Adrenal gland (tissue), 9 donors: ENCODE measurements at regions not wholly inside any gene's neighbourhood (a gene's known extent, or its start where the extent isn't known, plus 50 kb on each side); places are given as distances from the start of the nearest gene placed in this dataset.

Source experiments
- DNase-seq, 7 donors: peaks; one replicate each; pipeline ENCODE4 v3.0.0-alpha.2; 2019 to 2020
- H3K27ac ChIP-seq, 5 donors: fragments of 200-600 bp; sonication (generic) in 4 of 5; 1 replicate in 3 of 5; 2 replicates in 2 of 5; pipeline versions ENCODE4 v1.5.1 to v1.8.0; 2016 to 2020; ENCODE audit warnings: mild to moderate bottlenecking in 1 of 5
- H3K27me3 ChIP-seq: fragments of 200-600 bp; 2 replicates; pipeline ENCODE4 v1.8.0; 2021
- H3K36me3 ChIP-seq, 2 donors: fragments of 200-600 bp; replicated peaks in 1 of 2; 1 replicate in 1 of 2; 2 replicates in 1 of 2; pipeline versions ENCODE4 v1.5.1 to v1.8.0; 2018 to 2022
- H3K4me1 ChIP-seq, 2 donors: fragments of 200-600 bp; replicated peaks in 1 of 2; 1 replicate in 1 of 2; 2 replicates in 1 of 2; pipeline versions ENCODE4 v1.5.1 to v1.8.0; 2018 to 2021
- H3K4me3 ChIP-seq, 4 donors: fragments of 200-600 bp; sonication (generic) in 3 of 4; one replicate each; pipeline ENCODE4 v1.5.1; 2016 to 2018
- H3K9me3 ChIP-seq, 3 donors: fragments of 200-600 bp; sonication (generic) in 1 of 3; replicated peaks in 1 of 3; 1 replicate in 2 of 3; 2 replicates in 1 of 3; pipeline versions ENCODE4 v1.5.1 to v1.8.0; 2016 to 2021
- POLR2A ChIP-seq, 2 donors: fragments of 450-650 bp; IDR thresholded peaks; one replicate each; pipeline ENCODE4 v1.6.1; 2017; ENCODE audit warnings: antibody characterized with exemption in 2 of 2, mild to moderate bottlenecking in 2 of 2, moderate library complexity in 1 of 2
- WGBS, 4 donors: extraction: QIAGEN DNeasy Blood & Tissue Kit in 2 of 4; methylation state at CpG; one replicate each; pipeline versions ENCODE4 v1.1.5 to v1.1.7; 2013 to 2017; 5-methylcytosine and 5-hydroxymethylcytosine counted together
- intact Hi-C, 2 donors: fragments of 100-400 bp; cut with DNase I; formaldehyde crosslinking; loops; one replicate each; pipeline versions ENCODE4 v1.14.1 to v1.15.0; 2022 to 2023
- TF ChIP-seq, protein P1 (sequence below), 6 experiments: fragments of 450-650 bp in 4 of 6; fragments of 200-600 bp in 2 of 6; sonication (generic) in 1 of 6; IDR thresholded peaks; 1 replicate in 5 of 6; 2 replicates in 1 of 6; pipeline versions ENCODE4 v1.5.1 to v1.8.0; 2016 to 2021; ENCODE audit warnings: antibody characterized with exemption in 6 of 6, mild to moderate bottlenecking in 2 of 6, moderate library complexity in 1 of 6
- donor health status: healthy with polysubstance abuse.
- donor health status: Bipolar disorder and iron deficiency.
- donor health status: DM: yes; HTN: yes; CAD: no.
- donor health status: DM: no; HTN: no; CAD: no.
- donor health status: DM: no; HTN: no; CAD: no.

DNA sequence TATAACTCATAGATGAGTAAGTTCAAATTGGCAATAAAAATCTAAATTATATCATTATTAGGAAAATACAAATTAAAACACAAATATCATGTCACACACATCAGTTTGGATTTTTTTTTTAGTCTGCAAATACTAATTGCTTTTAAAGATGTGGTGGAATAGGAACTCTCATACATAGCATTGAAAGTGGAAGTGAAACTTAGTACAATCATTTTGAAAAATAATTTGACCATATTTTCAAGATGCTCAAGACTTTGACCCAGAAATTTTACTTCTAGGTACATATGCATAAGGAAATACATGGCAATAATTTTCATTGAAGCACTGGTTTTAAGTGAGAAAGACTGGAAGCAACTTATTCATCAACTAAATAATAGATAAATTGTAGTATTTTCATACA lies 147.5 kb upstream of the SMIM31 start:
- TF ChIP-seq, protein P1, sequence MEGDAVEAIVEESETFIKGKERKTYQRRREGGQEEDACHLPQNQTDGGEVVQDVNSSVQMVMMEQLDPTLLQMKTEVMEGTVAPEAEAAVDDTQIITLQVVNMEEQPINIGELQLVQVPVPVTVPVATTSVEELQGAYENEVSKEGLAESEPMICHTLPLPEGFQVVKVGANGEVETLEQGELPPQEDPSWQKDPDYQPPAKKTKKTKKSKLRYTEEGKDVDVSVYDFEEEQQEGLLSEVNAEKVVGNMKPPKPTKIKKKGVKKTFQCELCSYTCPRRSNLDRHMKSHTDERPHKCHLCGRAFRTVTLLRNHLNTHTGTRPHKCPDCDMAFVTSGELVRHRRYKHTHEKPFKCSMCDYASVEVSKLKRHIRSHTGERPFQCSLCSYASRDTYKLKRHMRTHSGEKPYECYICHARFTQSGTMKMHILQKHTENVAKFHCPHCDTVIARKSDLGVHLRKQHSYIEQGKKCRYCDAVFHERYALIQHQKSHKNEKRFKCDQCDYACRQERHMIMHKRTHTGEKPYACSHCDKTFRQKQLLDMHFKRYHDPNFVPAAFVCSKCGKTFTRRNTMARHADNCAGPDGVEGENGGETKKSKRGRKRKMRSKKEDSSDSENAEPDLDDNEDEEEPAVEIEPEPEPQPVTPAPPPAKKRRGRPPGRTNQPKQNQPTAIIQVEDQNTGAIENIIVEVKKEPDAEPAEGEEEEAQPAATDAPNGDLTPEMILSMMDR (IDR thresholded peaks at IDR 0.05), result no peak
- TF ChIP-seq POLR2A (IDR thresholded peaks at IDR 0.05), result no peak
- Histone ChIP-seq H3K4me1 (no peaks in the 10 kb centered on the region), H3K27ac (no peak overlapping the region), H3K4me3 (no peak overlapping the region), H3K36me3 (no peaks in the 10 kb centered on the region), H3K9me3 (no peaks in the 10 kb centered on the region), H3K27me3 (no peaks in the 10 kb centered on the region)
- no peak for DNase-seq
- intact Hi-C loops, result no loop called here

- Histone ChIP-seq H3K4me3 (no peak overlapping the region), H3K27me3 (no peaks in the 10 kb centered on the region), H3K36me3 (no peaks in the 10 kb centered on the region), H3K27ac (no peak overlapping the region), H3K4me1 (no peaks in the 10 kb centered on the region), H3K9me3 (no peaks in the 10 kb centered on the region)
- intact Hi-C loops, result no loop called here
- TF ChIP-seq, protein P1 (IDR thresholded peaks at IDR 0.05), result no peak
- TF ChIP-seq POLR2A (IDR thresholded peaks at IDR 0.05), result no peak
- 76 to 94% (median 82%) methylated on average over 1 of the region's 1 CpG for WGBS, 4 donors
- DNase-seq, result no peak
These were observed 140.7 kb upstream of the SMIM31 start for GRCh38 chr4:164613256-164613655.

- no peaks in the 10 kb centered on the region for H3K27me3 ChIP-seq
- intact Hi-C loops, result no loop called here
- no peaks in the 10 kb centered on the region for H3K4me1 ChIP-seq
- no peak overlapping the region for H3K27ac ChIP-seq
- no peak overlapping the region for H3K4me3 ChIP-seq
- H3K36me3 ChIP-seq, result no peaks in the 10 kb centered on the region
- no peaks in the 10 kb centered on the region for H3K9me3 ChIP-seq
- no peak for TF ChIP-seq POLR2A (IDR thresholded peaks at IDR 0.05)
- TF ChIP-seq, protein P1 (IDR thresholded peaks at IDR 0.05), result no peak
- DNase-seq, result no peak
These were observed 140.1 kb upstream of the SMIM31 start for GRCh38 chr4:164613792-164614191.

DNA sequence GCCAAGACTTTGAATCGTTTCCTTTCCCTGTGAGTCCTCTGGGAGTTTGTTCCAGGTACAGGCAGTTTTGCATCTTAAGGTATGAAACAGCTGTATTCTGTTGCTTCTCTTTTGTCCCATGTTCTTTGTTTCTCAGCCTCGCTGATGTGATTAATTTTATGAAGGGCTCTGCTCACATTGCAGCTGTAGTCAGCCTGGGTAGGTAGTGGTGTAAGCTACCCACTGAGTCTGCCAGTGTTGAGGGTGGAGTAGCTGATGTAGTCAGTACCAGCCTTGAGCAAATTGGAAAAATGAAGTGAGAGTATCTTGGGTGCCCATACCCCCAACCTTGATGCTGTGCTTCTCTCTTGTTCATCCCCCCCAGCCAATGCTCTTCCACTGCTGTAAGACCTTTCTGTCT lies 139.6 kb upstream of the SMIM31 start:
- H3K4me1 ChIP-seq, result no peaks in the 10 kb centered on the region
- no peak overlapping the region for H3K27ac ChIP-seq
- H3K27me3 ChIP-seq, result no peaks in the 10 kb centered on the region
- no peak overlapping the region for H3K4me3 ChIP-seq
- no peaks in the 10 kb centered on the region for H3K36me3 ChIP-seq
- TF ChIP-seq POLR2A (IDR thresholded peaks at IDR 0.05), result no peak
- TF ChIP-seq, protein P1 (IDR thresholded peaks at IDR 0.05), result no peak
- WGBS, 4 donors, result 45 to 63% (median 50%) methylated on average over 2 of the region's 2 CpGs
- DNase-seq, result no peak
- H3K9me3 ChIP-seq, result no peaks in the 10 kb centered on the region
- intact Hi-C loops, result no loop called here
